CD4-positive, alpha-beta T cell (primary cell): ENCODE measurements at regions not wholly inside any gene's neighbourhood (a gene's known extent, or its start where the extent isn't known, plus 50 kb on each side); places are given as distances from the start of the nearest gene placed in this dataset.

ENCODE experiments used
- ATAC-seq: fragments of 200-7000 bp; cut with Tn5 transposase; one replicate; pipeline ENCODE4 v1.10.0; 2022; ENCODE audit warnings: mild to moderate bottlenecking; ENCODE audit not compliant: poor library complexity
- CTCF ChIA-PET: fragments of 350-600 bp; sonication (Branson Sonifier 250); formaldehyde crosslinking; loops from one replicate; lab custom pipeline; 2021; ENCODE audit warnings: antibody characterized with exemption, inconsistent platforms; lab: Charles Lee
- POLR2A ChIA-PET: fragments of 350-600 bp; sonication (Branson Sonifier 250); formaldehyde crosslinking; loops from one replicate; lab custom pipeline; 2021; ENCODE audit warnings: antibody characterized with exemption, inconsistent platforms; lab: Charles Lee
- DNase-seq, 14 experiments: peaks; one replicate each; pipeline ENCODE4 v3.0.0-alpha.2; 2013 to 2020; ENCODE audit warnings: mixed read lengths in 2 of 14
- H3K27ac ChIP-seq, 2 donors: one replicate each; pipeline versions ENCODE4 v1.5.1 to v1.7.0; 2013; ENCODE audit warnings: low read length in 2 of 2, low read depth in 1 of 2, mild to moderate bottlenecking in 1 of 2
- H3K27me3 ChIP-seq, 2 experiments: 1 replicate in 1 of 2; 2 replicates in 1 of 2; pipeline versions ENCODE4 v1.6.1 to v1.7.0; 2013; ENCODE audit warnings: low read length in 2 of 2, control low read depth in 1 of 2, mild to moderate bottlenecking in 1 of 2, moderate library complexity in 1 of 2; ENCODE audit not compliant: insufficient read depth in 2 of 2, control insufficient read depth in 1 of 2
- H3K36me3 ChIP-seq: one replicate; pipeline ENCODE4 v1.6.1; 2013; ENCODE audit warnings: low read length, control low read depth; ENCODE audit not compliant: insufficient read depth
- H3K4me1 ChIP-seq: one replicate; pipeline ENCODE4 v1.6.1; 2013; ENCODE audit warnings: low read length, control low read depth; ENCODE audit not compliant: insufficient read depth
- H3K4me3 ChIP-seq: one replicate; pipeline ENCODE4 v1.5.1; 2013; ENCODE audit warnings: mild to moderate bottlenecking, low read length, moderate library complexity
- H3K9me3 ChIP-seq, 2 experiments: 1 replicate in 1 of 2; 2 replicates in 1 of 2; pipeline versions ENCODE4 v1.6.1 to v1.7.0; 2013; ENCODE audit warnings: low read length in 2 of 2, mild to moderate bottlenecking in 2 of 2, control low read depth in 1 of 2, moderate library complexity in 1 of 2; ENCODE audit not compliant: control insufficient read depth in 1 of 2, insufficient read depth in 1 of 2
- H3K27ac Mint-ChIP-seq: one replicate; pipeline ENCODE4 v1.8.0; 2020; ENCODE audit warnings: mixed read lengths
- H3K27me3 Mint-ChIP-seq: one replicate; pipeline ENCODE4 v1.8.0; 2021; ENCODE audit warnings: mixed read lengths
- H3K36me3 Mint-ChIP-seq: one replicate; pipeline ENCODE4 v1.8.0; 2021; ENCODE audit warnings: low read depth, mixed read lengths
- H3K4me1 Mint-ChIP-seq: one replicate; pipeline ENCODE4 v1.8.0; 2021; ENCODE audit warnings: low read depth, mixed read lengths
- H3K4me3 Mint-ChIP-seq: one replicate; pipeline ENCODE4 v1.8.0; 2020; ENCODE audit warnings: mild to moderate bottlenecking, mixed read lengths
- H3K9me3 Mint-ChIP-seq: one replicate; pipeline ENCODE4 v1.8.0; 2020; ENCODE audit warnings: mixed read lengths
- CTCF ChIP-seq: fragments of 200-600 bp; IDR thresholded peaks from one replicate; pipeline ENCODE4 v1.8.0; 2022; ENCODE audit warnings: antibody characterized with exemption, mild to moderate bottlenecking
- intact Hi-C, 2 experiments: fragments of 100-400 bp; cut with DNase I in 1 of 2; cut with micrococcal nuclease in 1 of 2; formaldehyde crosslinking; loops; one replicate each; pipeline versions ENCODE4 v1.15.1 to v1.9.0; 2023 to 2025; cut with DNase I, micrococcal nuclease

GRCh38 chr12:81835783-81836182, 76.6 kb upstream of the PPFIA2 start:
- ChIA-PET CTCF (no interaction called here), POLR2A (no interaction called here)
- no peaks in the 10 kb centered on the region for H3K9me3 ChIP-seq
- no peak overlapping the region for H3K4me3 Mint-ChIP-seq
- no peaks in the 10 kb centered on the region for H3K36me3 Mint-ChIP-seq
- DNase-seq (no peak), ATAC-seq (no peak)
- H3K4me3 ChIP-seq, result no peak overlapping the region
- no peaks in the 10 kb centered on the region for H3K27me3 ChIP-seq
- H3K27ac Mint-ChIP-seq, result no peak overlapping the region
- no peaks in the 10 kb centered on the region for H3K9me3 Mint-ChIP-seq
- no peak for TF ChIP-seq CTCF
- no peak overlapping the region for H3K27ac ChIP-seq
- no peaks in the 10 kb centered on the region for H3K4me1 ChIP-seq
- intact Hi-C loops, result no loop called here
- peaks cover 5% of the 10 kb centered on the region for H3K4me1 Mint-ChIP-seq
- H3K27me3 Mint-ChIP-seq, result no peaks in the 10 kb centered on the region
- no peaks in the 10 kb centered on the region for H3K36me3 ChIP-seq

- H3K36me3 Mint-ChIP-seq, result no peaks in the 10 kb centered on the region
- H3K4me1 Mint-ChIP-seq, result no peaks in the 10 kb centered on the region
- H3K27ac Mint-ChIP-seq, result no peak overlapping the region
- no peaks in the 10 kb centered on the region for H3K36me3 ChIP-seq
- H3K4me3 ChIP-seq, result no peak overlapping the region
- ChIA-PET CTCF (no interaction called here), POLR2A (no interaction called here)
- no peaks in the 10 kb centered on the region for H3K9me3 Mint-ChIP-seq
- H3K9me3 ChIP-seq, result peaks cover 0 to 5% of the 10 kb centered on the region in 2 experiments
- no peak overlapping the region for H3K4me3 Mint-ChIP-seq
- DNase-seq (no peak), ATAC-seq (no peak)
- H3K27me3 ChIP-seq, result no peaks in the 10 kb centered on the region
- no peaks in the 10 kb centered on the region for H3K4me1 ChIP-seq
- H3K27ac ChIP-seq, result no peak overlapping the region
- no peak for TF ChIP-seq CTCF
- intact Hi-C loops, result no loop called here
- no peaks in the 10 kb centered on the region for H3K27me3 Mint-ChIP-seq
Measured at GRCh38 chr12:81819991-81820633, 61.0 kb upstream of the PPFIA2 start.

GRCh38 chr12:81815611-81816010, 56.5 kb upstream of the PPFIA2 start:
- peaks cover under 1% of the 10 kb centered on the region for H3K4me1 Mint-ChIP-seq
- no peaks in the 10 kb centered on the region for H3K36me3 ChIP-seq
- H3K27ac Mint-ChIP-seq, result no peak overlapping the region
- TF ChIP-seq CTCF, result no peak
- CTCF ChIA-PET, result no interaction called here
- no peaks in the 10 kb centered on the region for H3K4me1 ChIP-seq
- H3K4me3 ChIP-seq, result no peak overlapping the region
- H3K9me3 ChIP-seq, result peaks cover 0 to 12% of the 10 kb centered on the region in 2 experiments
- H3K27me3 Mint-ChIP-seq, result no peaks in the 10 kb centered on the region
- no peak overlapping the region for H3K27ac ChIP-seq
- intact Hi-C loops, result no loop called here
- H3K9me3 Mint-ChIP-seq, result no peaks in the 10 kb centered on the region
- ATAC-seq, result no peak
- DNase-seq, result no peak
- H3K27me3 ChIP-seq, result no peaks in the 10 kb centered on the region
- H3K4me3 Mint-ChIP-seq, result no peak overlapping the region
- H3K36me3 Mint-ChIP-seq, result no peaks in the 10 kb centered on the region
- POLR2A ChIA-PET, result no interaction called here
